OCI-LY1 (cell line): ENCODE measurements at regions not wholly inside any gene's neighbourhood (a gene's known extent, or its start where the extent isn't known, plus 50 kb on each side); places are given as distances from the start of the nearest gene placed in this dataset.

Experiments used
- H2AFZ ChIP-seq: fragments of 200-600 bp; sonication (generic), shearing (Covaris generic); 2 replicates; pipeline ENCODE4 v1.6.0; 2014; ENCODE audit warnings: antibody characterized with exemption, mild to moderate bottlenecking, low read length
- H3F3A ChIP-seq: fragments of 200-600 bp; sonication (generic), shearing (Covaris generic); 2 replicates; pipeline ENCODE4 v1.6.0; 2014; ENCODE audit warnings: mild to moderate bottlenecking, antibody characterized with exemption, low read length, moderate library complexity; ENCODE audit not compliant: insufficient read depth
- H3K27ac ChIP-seq: fragments of 200-600 bp; sonication (generic); 2 replicates; pipeline ENCODE4 v1.5.1; 2014; ENCODE audit warnings: low read length, mixed run types, mild to moderate bottlenecking, low read depth; ENCODE audit not compliant: poor library complexity, severe bottlenecking
- H3K27me3 ChIP-seq: fragments of 200-600 bp; sonication (generic); 2 replicates; pipeline ENCODE4 v1.6.0; 2014; ENCODE audit warnings: antibody characterized with exemption, mild to moderate bottlenecking, low read length, moderate library complexity; ENCODE audit not compliant: insufficient read depth
- H3K36me3 ChIP-seq: fragments of 200-600 bp; sonication (generic); 2 replicates; pipeline ENCODE4 v1.6.1; 2014; ENCODE audit warnings: mild to moderate bottlenecking, antibody characterized with exemption, low read length, moderate library complexity, mixed read lengths; ENCODE audit not compliant: insufficient read depth
- H3K4me1 ChIP-seq: fragments of 200-600 bp; sonication (generic); 2 replicates; pipeline ENCODE4 v1.5.1; 2014; ENCODE audit warnings: mild to moderate bottlenecking, low read length, moderate library complexity; ENCODE audit not compliant: insufficient read depth, severe bottlenecking
- H3K4me2 ChIP-seq: fragments of 200-600 bp; sonication (generic), shearing (Covaris generic); 2 replicates; pipeline ENCODE4 v1.6.1; 2014; ENCODE audit warnings: low read length
- H3K4me3 ChIP-seq: fragments of 200-600 bp; sonication (generic); 2 replicates; pipeline ENCODE4 v1.5.1; 2014; ENCODE audit warnings: low read length, low read depth, mild to moderate bottlenecking, mixed read lengths; ENCODE audit not compliant: poor library complexity, severe bottlenecking
- H3K79me2 ChIP-seq: fragments of 200-600 bp; shearing (Covaris generic); 2 replicates; pipeline ENCODE4 v1.6.1; 2016; ENCODE audit warnings: mixed run types, low read length, mixed read lengths; ENCODE audit not compliant: insufficient read depth
- H3K9ac ChIP-seq: fragments of 200-600 bp; sonication (generic), shearing (Covaris generic); 2 replicates; pipeline ENCODE4 v1.6.1; 2014; ENCODE audit warnings: mild to moderate bottlenecking, low read length, mixed read lengths
- H3K9me2 ChIP-seq: fragments of 200-600 bp; sonication (generic), shearing (Covaris generic); 2 replicates; pipeline ENCODE4 v1.6.1; 2014; ENCODE audit warnings: low read depth, mild to moderate bottlenecking, low read length, mixed read lengths
- H3K9me3 ChIP-seq: fragments of 200-600 bp; shearing (Covaris generic); 2 replicates; pipeline ENCODE4 v1.6.1; 2014; ENCODE audit warnings: low read length, mixed read lengths
- H4K20me1 ChIP-seq: fragments of 200-600 bp; sonication (generic), shearing (Covaris generic); 2 replicates; pipeline ENCODE4 v1.6.0; 2016; ENCODE audit warnings: mild to moderate bottlenecking, low read length; ENCODE audit not compliant: insufficient read depth
- EZH2 ChIP-seq: fragments of 200-600 bp; sonication (generic), shearing (Covaris generic); IDR thresholded peaks from 2 replicates; pipeline ENCODE4 v1.8.0; 2017; ENCODE audit warnings: borderline replicate concordance, mixed run types, mild to moderate bottlenecking, antibody characterized with exemption, low read length, moderate library complexity, mixed read lengths
- TF ChIP-seq, protein P1 (sequence below): fragments of 200-600 bp; sonication (generic), shearing (Covaris generic); IDR thresholded peaks from 2 replicates; pipeline ENCODE4 v1.5.1; 2017; ENCODE audit warnings: mild to moderate bottlenecking, antibody characterized with exemption, low read length, moderate library complexity, mixed read lengths

DNA sequence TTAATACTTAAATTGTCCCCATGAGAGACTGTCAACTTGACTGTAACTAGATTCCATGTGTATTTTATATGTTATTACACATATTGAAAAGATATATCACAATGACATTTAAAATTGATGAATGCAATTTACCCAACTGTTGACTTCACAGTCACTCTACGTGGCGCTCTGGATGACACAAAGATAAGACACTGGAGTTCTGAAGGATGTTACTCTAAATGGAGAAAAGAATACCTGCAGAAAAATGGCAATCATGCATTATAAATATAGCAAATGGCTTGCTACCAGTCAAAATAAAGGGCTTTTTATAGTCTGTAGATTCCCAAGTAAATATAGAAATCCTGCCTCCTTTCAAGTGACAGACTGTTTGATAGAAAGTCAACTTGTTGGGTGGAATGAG, 143.6 kb upstream of the KLF6 start:
- TF ChIP-seq EZH2 = no peak
- TF ChIP-seq, protein P1, sequence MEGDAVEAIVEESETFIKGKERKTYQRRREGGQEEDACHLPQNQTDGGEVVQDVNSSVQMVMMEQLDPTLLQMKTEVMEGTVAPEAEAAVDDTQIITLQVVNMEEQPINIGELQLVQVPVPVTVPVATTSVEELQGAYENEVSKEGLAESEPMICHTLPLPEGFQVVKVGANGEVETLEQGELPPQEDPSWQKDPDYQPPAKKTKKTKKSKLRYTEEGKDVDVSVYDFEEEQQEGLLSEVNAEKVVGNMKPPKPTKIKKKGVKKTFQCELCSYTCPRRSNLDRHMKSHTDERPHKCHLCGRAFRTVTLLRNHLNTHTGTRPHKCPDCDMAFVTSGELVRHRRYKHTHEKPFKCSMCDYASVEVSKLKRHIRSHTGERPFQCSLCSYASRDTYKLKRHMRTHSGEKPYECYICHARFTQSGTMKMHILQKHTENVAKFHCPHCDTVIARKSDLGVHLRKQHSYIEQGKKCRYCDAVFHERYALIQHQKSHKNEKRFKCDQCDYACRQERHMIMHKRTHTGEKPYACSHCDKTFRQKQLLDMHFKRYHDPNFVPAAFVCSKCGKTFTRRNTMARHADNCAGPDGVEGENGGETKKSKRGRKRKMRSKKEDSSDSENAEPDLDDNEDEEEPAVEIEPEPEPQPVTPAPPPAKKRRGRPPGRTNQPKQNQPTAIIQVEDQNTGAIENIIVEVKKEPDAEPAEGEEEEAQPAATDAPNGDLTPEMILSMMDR = no peak
- Histone ChIP-seq H3K9ac (no peak overlapping the region), H3F3A (no peaks in the 10 kb centered on the region), H3K27ac (no peak overlapping the region), H3K9me2 (no peaks in the 10 kb centered on the region), H3K27me3 (no peaks in the 10 kb centered on the region), H3K4me1 (no peaks in the 10 kb centered on the region), H4K20me1 (no peaks in the 10 kb centered on the region), H3K4me2 (no peak overlapping the region), H2AFZ (no peak overlapping the region), H3K4me3 (no peak overlapping the region), H3K9me3 (no peaks in the 10 kb centered on the region), H3K36me3 (no peaks in the 10 kb centered on the region), H3K79me2 (no peaks in the 10 kb centered on the region)

DNA sequence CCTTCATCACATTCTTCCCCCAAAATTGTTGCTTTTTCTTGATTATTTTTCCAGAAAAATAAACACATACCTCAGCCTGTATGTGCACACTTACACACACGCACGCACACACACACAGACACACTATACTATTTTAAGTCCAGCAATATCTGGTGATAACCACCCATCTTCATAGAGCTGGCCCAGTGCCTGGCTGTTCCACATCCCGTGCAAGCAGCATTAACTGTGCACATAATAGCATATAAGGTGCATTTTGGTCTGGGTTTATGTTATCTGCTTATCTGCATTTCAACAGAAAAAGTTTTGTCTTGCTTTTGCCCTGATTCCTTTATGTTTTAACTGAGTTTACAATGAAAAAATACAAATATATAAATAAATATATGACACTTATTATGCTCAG, 143.1 kb upstream of the KLF6 start:
- H3K9ac ChIP-seq = no peak overlapping the region
- no peak overlapping the region for H3K4me3 ChIP-seq
- H3K9me3 ChIP-seq = no peaks in the 10 kb centered on the region
- TF ChIP-seq, protein P1 = no peak
- no peak for TF ChIP-seq EZH2
- no peaks in the 10 kb centered on the region for H3K4me1 ChIP-seq
- no peak overlapping the region for H2AFZ ChIP-seq
- no peaks in the 10 kb centered on the region for H3K36me3 ChIP-seq
- H3K4me2 ChIP-seq = no peak overlapping the region
- H4K20me1 ChIP-seq = no peaks in the 10 kb centered on the region
- H3K27ac ChIP-seq = no peak overlapping the region
- no peaks in the 10 kb centered on the region for H3K27me3 ChIP-seq
- no peaks in the 10 kb centered on the region for H3K79me2 ChIP-seq
- no peaks in the 10 kb centered on the region for H3F3A ChIP-seq
- no peaks in the 10 kb centered on the region for H3K9me2 ChIP-seq

DNA sequence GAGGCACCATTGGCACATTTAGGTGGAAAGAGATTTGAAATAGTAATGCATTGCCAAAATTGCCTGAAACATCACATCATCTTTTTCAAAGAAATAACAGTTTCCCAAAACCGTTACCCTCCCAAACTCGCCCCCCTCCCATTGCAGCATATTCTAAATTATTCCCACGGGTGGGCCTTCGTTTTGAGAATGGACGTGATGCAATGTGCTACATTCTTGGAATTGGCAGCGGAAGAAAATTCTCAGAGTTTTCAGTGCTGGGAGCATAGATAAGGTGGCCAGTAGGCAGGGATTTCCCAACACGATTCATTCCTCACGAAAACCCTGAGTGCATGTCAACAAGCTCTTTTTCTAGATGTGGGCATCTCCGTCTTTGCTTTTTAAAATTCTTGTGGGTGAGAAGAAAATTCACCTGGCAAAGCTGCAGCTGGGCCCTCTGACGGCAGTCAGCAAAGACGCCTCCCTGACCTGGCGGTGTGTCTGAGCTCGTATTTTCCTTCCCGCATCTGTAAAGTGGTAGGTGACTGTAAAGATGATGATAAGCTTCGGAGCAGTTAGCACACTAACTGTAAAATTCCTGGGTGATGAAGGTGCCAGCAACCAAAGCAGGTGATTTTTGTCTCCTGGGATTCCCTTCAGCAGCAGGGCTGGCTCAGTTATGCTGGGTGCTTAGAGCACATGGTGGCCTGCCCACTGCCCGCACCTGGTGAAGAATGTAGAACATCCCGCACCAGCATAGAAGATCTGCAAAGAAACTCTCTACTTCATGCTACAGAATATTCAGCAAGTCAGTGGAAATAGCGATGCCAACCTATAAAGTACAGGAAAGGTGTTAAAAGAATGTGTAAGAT, 141.9 kb upstream of the KLF6 start:
- TF ChIP-seq EZH2 = no peak
- TF ChIP-seq, protein P1 = no peak
- no peaks in the 10 kb centered on the region for H3K9me3 ChIP-seq
- H3K79me2 ChIP-seq = no peaks in the 10 kb centered on the region
- no peaks in the 10 kb centered on the region for H3F3A ChIP-seq
- no peaks in the 10 kb centered on the region for H3K4me1 ChIP-seq
- no peak overlapping the region for H3K27ac ChIP-seq
- H4K20me1 ChIP-seq = no peaks in the 10 kb centered on the region
- no peak overlapping the region for H2AFZ ChIP-seq
- no peak overlapping the region for H3K4me3 ChIP-seq
- no peak overlapping the region for H3K9ac ChIP-seq
- H3K4me2 ChIP-seq = no peak overlapping the region
- H3K36me3 ChIP-seq = no peaks in the 10 kb centered on the region
- no peaks in the 10 kb centered on the region for H3K27me3 ChIP-seq
- no peaks in the 10 kb centered on the region for H3K9me2 ChIP-seq
